Tibial artery (tissue), 4 donors: ENCODE measurements at regions not wholly inside any gene's neighbourhood (a gene's known extent, or its start where the extent isn't known, plus 50 kb on each side); places are given as distances from the start of the nearest gene placed in this dataset.

ENCODE experiments used
- DNase-seq, 2 donors: peaks; one replicate each; pipeline ENCODE4 v3.0.0-alpha.2; 2019
- H3K27ac ChIP-seq, 2 donors: fragments of 200-600 bp; sonication (generic) in 1 of 2; 1 replicate in 1 of 2; 2 replicates in 1 of 2; pipeline ENCODE4 v1.5.1; 2018 to 2019; ENCODE audit warnings: mild to moderate bottlenecking in 1 of 2
- H3K27me3 ChIP-seq, 2 donors: fragments of 200-600 bp; sonication (generic) in 1 of 2; one replicate each; pipeline versions ENCODE4 v1.5.1 to v1.6.0; 2016 to 2019
- H3K36me3 ChIP-seq, 3 donors: fragments of 200-600 bp; sonication (generic) in 2 of 3; one replicate each; pipeline ENCODE4 v1.5.1; 2016 to 2019; ENCODE audit warnings: mild to moderate bottlenecking in 2 of 3
- H3K4me1 ChIP-seq, 4 donors: fragments of 200-600 bp; sonication (generic) in 2 of 4; 1 replicate in 3 of 4; 2 replicates in 1 of 4; pipeline ENCODE4 v1.5.1; 2016 to 2019
- H3K4me3 ChIP-seq, 2 donors: fragments of 200-600 bp; sonication (generic) in 1 of 2; 1 replicate in 1 of 2; 2 replicates in 1 of 2; pipeline ENCODE4 v1.5.1; 2018 to 2019; ENCODE audit warnings: mild to moderate bottlenecking in 2 of 2
- H3K9me3 ChIP-seq, 3 donors: fragments of 200-600 bp; sonication (generic) in 1 of 3; one replicate each; pipeline ENCODE4 v1.5.1; 2016 to 2019
- intact Hi-C: fragments of 100-400 bp; cut with DNase I; formaldehyde crosslinking; loops from one replicate; pipeline ENCODE4 v1.15.0; 2023; ENCODE audit warnings: low total_unique reads
- TF ChIP-seq, protein P1 (sequence below), 2 experiments: fragments of 200-600 bp in 1 of 2; fragments of 450-650 bp in 1 of 2; IDR thresholded peaks; one replicate each; pipeline ENCODE4 v1.5.1; 2017 to 2019; ENCODE audit warnings: antibody characterized with exemption in 2 of 2, mild to moderate bottlenecking in 1 of 2, moderate library complexity in 1 of 2

DNA sequence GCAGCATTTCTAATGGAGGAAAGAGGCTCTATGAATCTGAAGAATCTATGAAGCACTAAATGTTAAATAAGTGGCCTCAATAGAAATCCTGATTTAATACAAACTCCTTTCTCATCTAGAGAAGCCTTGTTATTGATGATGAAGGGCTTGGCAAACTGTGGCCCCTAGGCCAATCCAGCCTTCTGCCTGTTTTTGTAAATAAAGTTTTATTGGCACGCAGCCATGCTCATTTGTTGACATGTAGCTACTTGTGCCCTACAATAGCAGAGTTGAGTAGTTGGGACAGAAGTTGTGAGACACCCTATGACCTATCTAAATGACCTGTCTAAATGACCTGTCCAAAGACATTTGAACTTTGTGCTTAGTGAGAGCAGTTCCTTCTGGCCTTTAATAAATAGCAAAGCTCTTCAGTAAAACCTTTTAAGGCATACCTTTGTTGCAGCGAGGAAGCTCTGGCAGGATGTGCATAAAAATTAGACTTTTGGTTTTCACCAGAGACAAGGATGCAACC is 484.4 kb upstream of the SPRED2 start:
- Histone ChIP-seq H3K4me3 (no peak overlapping the region), H3K27ac (no peak overlapping the region), H3K9me3 (no peaks in the 10 kb centered on the region), H3K36me3 (no peaks in the 10 kb centered on the region), H3K4me1 (no peaks in the 10 kb centered on the region), H3K27me3 (no peaks in the 10 kb centered on the region)
- intact Hi-C loops: no loop called here
- TF ChIP-seq, protein P1, sequence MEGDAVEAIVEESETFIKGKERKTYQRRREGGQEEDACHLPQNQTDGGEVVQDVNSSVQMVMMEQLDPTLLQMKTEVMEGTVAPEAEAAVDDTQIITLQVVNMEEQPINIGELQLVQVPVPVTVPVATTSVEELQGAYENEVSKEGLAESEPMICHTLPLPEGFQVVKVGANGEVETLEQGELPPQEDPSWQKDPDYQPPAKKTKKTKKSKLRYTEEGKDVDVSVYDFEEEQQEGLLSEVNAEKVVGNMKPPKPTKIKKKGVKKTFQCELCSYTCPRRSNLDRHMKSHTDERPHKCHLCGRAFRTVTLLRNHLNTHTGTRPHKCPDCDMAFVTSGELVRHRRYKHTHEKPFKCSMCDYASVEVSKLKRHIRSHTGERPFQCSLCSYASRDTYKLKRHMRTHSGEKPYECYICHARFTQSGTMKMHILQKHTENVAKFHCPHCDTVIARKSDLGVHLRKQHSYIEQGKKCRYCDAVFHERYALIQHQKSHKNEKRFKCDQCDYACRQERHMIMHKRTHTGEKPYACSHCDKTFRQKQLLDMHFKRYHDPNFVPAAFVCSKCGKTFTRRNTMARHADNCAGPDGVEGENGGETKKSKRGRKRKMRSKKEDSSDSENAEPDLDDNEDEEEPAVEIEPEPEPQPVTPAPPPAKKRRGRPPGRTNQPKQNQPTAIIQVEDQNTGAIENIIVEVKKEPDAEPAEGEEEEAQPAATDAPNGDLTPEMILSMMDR (IDR thresholded peaks at IDR 0.05): no peak
- no peak for DNase-seq

DNA sequence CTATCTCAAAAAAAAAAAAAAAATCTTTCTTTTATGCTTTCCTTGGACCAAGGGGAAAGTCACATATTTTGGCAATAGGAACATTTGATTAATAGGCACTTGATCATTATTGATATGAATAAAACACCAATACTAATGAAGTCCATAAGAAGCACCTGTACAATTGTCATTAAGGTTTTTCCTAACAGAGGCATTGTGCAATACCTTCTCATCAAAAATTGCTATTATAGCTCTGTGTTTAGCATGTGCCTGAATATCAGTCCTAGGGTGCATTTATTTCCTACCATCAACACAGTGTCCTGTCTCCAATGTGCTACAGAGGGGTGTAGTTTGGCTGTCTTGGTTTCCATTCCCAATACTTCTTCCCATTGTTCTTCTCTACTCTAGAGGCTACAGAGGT is 483.8 kb upstream of the SPRED2 start:
- TF ChIP-seq, protein P1 (IDR thresholded peaks at IDR 0.05): no peak
- H3K4me3 ChIP-seq: no peak overlapping the region
- no peak overlapping the region for H3K27ac ChIP-seq
- H3K36me3 ChIP-seq: no peaks in the 10 kb centered on the region
- intact Hi-C loops: no loop called here
- DNase-seq: no peak
- no peaks in the 10 kb centered on the region for H3K9me3 ChIP-seq
- H3K4me1 ChIP-seq: no peaks in the 10 kb centered on the region
- no peaks in the 10 kb centered on the region for H3K27me3 ChIP-seq

DNA sequence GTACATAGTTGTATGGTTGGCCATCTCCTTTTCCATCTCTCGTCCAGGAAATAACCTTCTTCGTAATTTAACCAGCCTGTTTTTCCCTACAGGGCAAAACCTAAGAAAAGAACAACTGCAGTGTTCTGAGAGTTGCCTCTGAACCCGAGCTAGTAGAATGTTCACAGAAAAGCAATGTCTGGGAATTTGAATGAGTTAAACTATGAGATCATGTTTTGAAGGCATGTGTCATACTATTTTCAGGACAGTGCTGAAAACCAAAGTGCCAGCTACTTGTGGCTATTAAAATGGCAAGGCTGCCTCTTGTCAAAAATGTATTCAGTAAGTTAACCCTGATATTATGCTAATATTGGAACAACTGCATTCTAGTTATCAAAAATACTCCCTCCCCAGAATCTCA is 482.9 kb upstream of the SPRED2 start:
- no peaks in the 10 kb centered on the region for H3K27me3 ChIP-seq
- no peak for DNase-seq
- no peak overlapping the region for H3K27ac ChIP-seq
- H3K4me1 ChIP-seq: no peaks in the 10 kb centered on the region
- TF ChIP-seq, protein P1 (IDR thresholded peaks at IDR 0.05): no peak
- H3K9me3 ChIP-seq: no peaks in the 10 kb centered on the region
- intact Hi-C loops: no loop called here
- H3K4me3 ChIP-seq: no peak overlapping the region
- no peaks in the 10 kb centered on the region for H3K36me3 ChIP-seq

DNA sequence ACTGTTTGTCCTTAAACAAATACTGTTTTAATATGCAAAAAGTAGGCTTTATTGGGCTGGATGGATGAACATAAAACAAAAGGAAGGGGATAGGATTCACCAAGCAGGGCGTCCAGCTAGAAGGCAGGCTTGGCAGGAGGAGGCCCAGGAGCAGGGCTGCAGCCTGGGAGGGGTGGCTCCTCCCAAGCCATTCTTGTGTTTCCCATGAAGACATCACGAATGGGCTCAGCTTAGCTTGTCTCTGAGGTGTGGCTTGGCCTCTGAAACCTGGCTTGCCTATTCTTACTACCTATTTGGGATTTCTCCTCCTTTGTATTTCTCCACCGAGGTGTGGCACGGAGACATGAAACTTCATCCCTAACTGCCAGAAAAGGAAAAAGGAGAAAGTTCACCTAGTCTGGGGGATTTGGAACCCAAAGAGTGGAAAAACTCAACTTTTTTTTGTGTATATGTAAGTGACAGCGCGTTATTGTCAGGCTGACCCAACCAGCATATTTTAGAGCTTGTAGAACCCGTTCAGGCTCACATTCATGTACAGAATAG is 481.9 kb upstream of the SPRED2 start:
- no peak for DNase-seq
- H3K27me3 ChIP-seq: no peaks in the 10 kb centered on the region
- H3K36me3 ChIP-seq: no peaks in the 10 kb centered on the region
- H3K27ac ChIP-seq: no peak overlapping the region
- no peaks in the 10 kb centered on the region for H3K9me3 ChIP-seq
- no peaks in the 10 kb centered on the region for H3K4me1 ChIP-seq
- TF ChIP-seq, protein P1 (IDR thresholded peaks at IDR 0.05): no peak
- intact Hi-C loops: no loop called here
- H3K4me3 ChIP-seq: no peak overlapping the region

DNA sequence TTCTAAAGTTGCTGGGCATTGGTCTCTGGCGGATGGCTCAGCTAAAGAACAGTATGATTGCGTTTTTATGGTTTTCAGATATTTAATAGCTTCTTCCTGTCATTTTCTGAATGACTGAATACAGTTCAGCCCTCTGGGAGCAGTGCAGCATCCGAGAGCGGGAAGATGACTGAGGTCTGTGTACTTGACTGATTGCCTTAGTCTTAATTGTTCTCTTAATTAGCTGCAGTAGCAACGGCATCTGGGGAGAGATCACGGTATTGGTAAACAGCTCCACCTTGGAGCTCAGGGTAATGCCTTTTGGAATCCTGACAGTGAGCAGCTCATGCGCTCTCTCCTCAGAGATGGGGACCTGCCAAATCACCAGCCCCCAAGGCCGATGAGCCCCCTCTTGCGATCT is 481.4 kb upstream of the SPRED2 start:
- Histone ChIP-seq H3K27ac (no peak overlapping the region), H3K4me1 (no peaks in the 10 kb centered on the region), H3K36me3 (no peaks in the 10 kb centered on the region), H3K4me3 (no peak overlapping the region), H3K27me3 (no peaks in the 10 kb centered on the region), H3K9me3 (no peaks in the 10 kb centered on the region)
- TF ChIP-seq, protein P1 (IDR thresholded peaks at IDR 0.05): no peak
- no peak for DNase-seq
- intact Hi-C loops: no loop called here

DNA sequence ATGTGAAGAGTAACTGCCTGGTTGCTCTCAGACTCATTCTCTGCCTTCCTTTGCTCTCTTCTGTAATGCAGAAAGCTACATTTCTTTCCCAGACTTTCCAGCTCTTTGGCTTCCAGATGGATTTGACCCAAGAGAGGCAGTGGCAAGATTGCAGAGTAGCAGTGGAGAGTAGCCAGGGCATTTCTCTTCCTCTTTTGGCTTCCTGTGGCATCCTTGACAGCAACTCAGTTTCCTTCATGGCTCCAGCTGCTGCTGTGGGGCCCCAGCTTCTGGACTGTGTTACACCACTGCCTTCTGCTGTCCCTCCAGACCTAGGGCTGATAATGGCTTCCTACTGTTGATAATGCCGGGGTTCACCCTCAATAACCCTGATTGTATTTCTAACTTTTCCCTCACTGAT is 469.4 kb upstream of the SPRED2 start:
- TF ChIP-seq, protein P1 (IDR thresholded peaks at IDR 0.05): no peak
- H3K27ac ChIP-seq: no peak overlapping the region
- H3K36me3 ChIP-seq: no peaks in the 10 kb centered on the region
- DNase-seq: no peak
- intact Hi-C loops: no loop called here
- H3K4me3 ChIP-seq: no peak overlapping the region
- H3K9me3 ChIP-seq: no peaks in the 10 kb centered on the region
- no peaks in the 10 kb centered on the region for H3K27me3 ChIP-seq
- H3K4me1 ChIP-seq: no peaks in the 10 kb centered on the region
